H1 (cell line): ENCODE measurements at regions not wholly inside any gene's neighbourhood (a gene's known extent, or its start where the extent isn't known, plus 50 kb on each side); places are given as distances from the start of the nearest gene placed in this dataset.

ENCODE experiments used
- CREB1 ChIP-seq: IDR thresholded peaks from 2 replicates; pipeline ENCODE4 v1.6.1; 2012; ENCODE audit warnings: inconsistent platforms
- CTBP2 ChIP-seq: IDR thresholded peaks from 2 replicates; pipeline ENCODE4 v1.7.0; 2011; ENCODE audit warnings: borderline replicate concordance, mild to moderate bottlenecking, moderate library complexity, mixed read lengths, low read length; ENCODE audit not compliant: insufficient read depth, insufficient read length
- CTCF ChIP-seq, 3 experiments: IDR thresholded peaks; 1 replicate in 2 of 3; 2 replicates in 1 of 3; pipeline versions ENCODE4 v1.5.1 to v1.6.1; 2011; ENCODE audit warnings: low read length in 3 of 3, mild to moderate bottlenecking in 3 of 3, inconsistent platforms in 2 of 3, low read depth in 1 of 3, moderate library complexity in 1 of 3; ENCODE audit not compliant: insufficient read depth in 1 of 3; ENCODE audit errors: control extremely low read depth in 1 of 3
- HDAC2 ChIP-seq, 2 experiments: fragments of 300-600 bp in 1 of 2; sonication (generic) in 1 of 2; IDR thresholded peaks; 2 replicates each; pipeline ENCODE4 v1.6.1; 2011 to 2012; ENCODE audit warnings: low read depth in 2 of 2, low read length in 2 of 2, mild to moderate bottlenecking in 2 of 2, moderate library complexity in 2 of 2, borderline replicate concordance in 1 of 2, inconsistent platforms in 1 of 2
- KDM5A ChIP-seq: fragments of 200-600 bp; IDR thresholded peaks from 2 replicates; pipeline ENCODE4 v1.7.1; 2012; ENCODE audit warnings: mild to moderate bottlenecking, low read length, inconsistent platforms, mixed read lengths
- SAP30 ChIP-seq: fragments of 300-600 bp; sonication (generic); IDR thresholded peaks from 2 replicates; pipeline ENCODE4 v1.7.1; 2012; ENCODE audit warnings: low read length, moderate library complexity, mild to moderate bottlenecking, inconsistent platforms; ENCODE audit not compliant: insufficient read depth, insufficient replicate concordance
- SIX5 ChIP-seq: IDR thresholded peaks from 2 replicates; pipeline ENCODE4 v1.6.1; 2011; ENCODE audit warnings: mild to moderate bottlenecking, low read depth, low read length
- TAF7 ChIP-seq: optimal IDR thresholded peaks from 2 replicates; pipeline ENCODE3; 2011; ENCODE audit warnings: low read depth, mild to moderate bottlenecking, inconsistent platforms, low read length, moderate library complexity, borderline replicate concordance

GRCh38 chr11:128302425-128303186 lies 284.8 kb downstream of the ETS1 start (continued):
- TF ChIP-seq CTCF (IDR thresholded peaks at IDR 0.05; ENCODE audit: control extremely low read depth in 1 of 3, insufficient read depth in 1 of 3, low read depth in 1 of 3, low read length in 3 of 3), result no peak
- TF ChIP-seq SAP30, result no peak
- no peak for TF ChIP-seq SIX5
- no peak for TF ChIP-seq TAF7
- TF ChIP-seq CTBP2, result no peak
- no peak for TF ChIP-seq HDAC2 (IDR thresholded peaks at IDR 0.05; ENCODE audit: borderline replicate concordance in 1 of 2, low read depth in 2 of 2, low read length in 2 of 2)
- TF ChIP-seq CREB1, result no peak
- TF ChIP-seq KDM5A, result no peak
- TF ChIP-seq, all 59 proteins: peak for 0
